HG02642 (cell line): ENCODE measurements at regions not wholly inside any gene's neighbourhood (a gene's known extent, or its start where the extent isn't known, plus 50 kb on each side); places are given as distances from the start of the nearest gene placed in this dataset.

ENCODE experiments used
- ATAC-seq: cut with Tn5 transposase; IDR thresholded peaks from one replicate; pipeline ENCODE4 v1.9.1; 2021; ENCODE audit warnings: mild to moderate bottlenecking; ENCODE audit not compliant: unreplicated experiment, poor library complexity

DNA sequence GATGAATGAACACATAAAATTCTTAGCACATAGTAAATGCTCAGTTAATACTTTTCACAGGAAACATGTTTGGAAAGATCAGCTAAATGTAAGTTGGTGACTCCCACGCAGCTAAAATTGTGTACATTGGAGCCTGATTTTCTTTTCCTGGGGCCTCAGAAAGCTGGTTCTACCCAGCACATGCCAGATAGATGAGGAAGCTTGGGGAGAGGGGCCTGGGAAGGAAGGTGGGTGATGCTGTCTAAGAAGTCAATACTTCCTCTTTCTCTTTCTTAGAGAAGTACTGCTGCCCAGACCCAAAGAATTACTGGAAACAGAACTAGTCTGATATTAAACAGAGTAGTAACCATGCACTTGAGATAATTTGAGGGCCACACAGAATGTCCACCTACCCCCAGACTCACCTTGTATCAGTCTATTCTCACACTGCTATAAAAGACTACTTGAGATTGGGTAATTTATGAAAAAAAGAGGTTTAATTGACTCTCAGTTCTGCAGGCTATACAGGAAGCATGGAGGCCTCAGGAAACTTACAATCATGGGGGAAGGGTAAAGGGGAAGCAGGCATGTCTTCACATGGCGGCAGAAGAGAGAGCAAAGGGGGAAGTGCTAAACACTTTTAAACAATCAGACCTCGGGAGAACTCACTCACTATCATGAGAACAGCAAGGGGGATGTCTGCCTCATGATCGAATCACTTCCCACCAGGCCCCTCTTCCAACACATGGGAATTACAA lies 123.3 kb upstream of the MED13L start:
- ATAC-seq: no peak

DNA sequence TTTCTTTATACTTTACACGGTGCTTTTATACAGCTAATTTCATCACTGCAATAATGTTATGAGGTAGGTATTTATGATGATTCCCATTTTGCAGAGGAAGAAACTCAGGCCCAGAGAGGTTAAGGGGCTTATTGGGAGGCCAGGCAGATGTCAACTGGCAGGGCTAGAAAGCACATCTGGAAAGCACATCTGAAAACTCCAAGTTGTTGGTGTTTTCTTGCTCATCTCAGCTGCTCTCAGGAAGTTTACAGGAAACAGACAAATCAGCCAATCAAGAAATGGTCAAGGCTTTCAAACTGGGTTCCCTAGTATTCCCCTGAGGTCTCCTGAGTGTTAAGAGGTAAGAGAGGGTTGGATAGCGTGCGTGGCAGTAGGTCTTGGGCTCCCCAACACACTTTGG lies 124.1 kb upstream of the MED13L start:
- no peak for ATAC-seq

- no peak for ATAC-seq
Observed at GRCh38 chr12:116402163-116402939, 124.9 kb upstream of the MED13L start.

DNA sequence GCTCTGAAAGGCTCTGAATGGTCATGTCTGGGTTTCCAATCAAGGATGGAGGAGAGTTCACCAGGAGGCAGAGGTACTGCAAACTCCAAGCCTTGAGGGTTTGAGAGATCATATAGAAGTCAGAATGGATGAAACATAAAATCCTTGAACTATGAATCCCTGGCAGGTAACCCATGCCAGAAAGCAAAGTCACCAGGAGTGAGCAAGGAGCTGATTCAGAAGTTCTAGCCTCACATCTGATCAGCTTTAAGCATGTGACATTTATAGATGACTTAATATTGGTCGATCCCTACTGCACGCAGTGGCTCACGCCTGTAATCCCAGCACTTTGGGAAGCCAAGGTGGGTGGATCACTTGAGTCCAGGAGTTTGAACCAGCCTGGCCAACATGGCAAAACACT lies 126.1 kb upstream of the MED13L start:
- ATAC-seq: no peak

DNA sequence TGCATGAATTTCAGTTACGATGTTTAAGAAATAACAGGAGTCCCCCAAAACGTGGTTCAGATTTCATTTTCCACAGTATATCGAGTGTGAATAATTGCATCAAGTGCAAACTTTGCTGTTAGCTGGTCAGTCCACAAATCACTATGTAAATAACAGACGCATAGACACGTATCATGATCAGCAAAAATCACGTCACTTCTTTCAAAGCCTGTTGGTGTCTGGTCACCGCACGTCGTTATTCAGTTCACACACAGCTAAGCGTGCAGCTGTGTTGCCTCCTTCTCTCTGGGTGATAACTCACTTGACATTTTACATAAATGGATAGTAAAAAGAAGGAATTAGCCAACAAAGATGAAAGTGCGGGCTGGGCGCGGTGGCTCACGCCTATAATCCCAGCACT lies 126.8 kb upstream of the MED13L start:
- no peak for ATAC-seq

DNA sequence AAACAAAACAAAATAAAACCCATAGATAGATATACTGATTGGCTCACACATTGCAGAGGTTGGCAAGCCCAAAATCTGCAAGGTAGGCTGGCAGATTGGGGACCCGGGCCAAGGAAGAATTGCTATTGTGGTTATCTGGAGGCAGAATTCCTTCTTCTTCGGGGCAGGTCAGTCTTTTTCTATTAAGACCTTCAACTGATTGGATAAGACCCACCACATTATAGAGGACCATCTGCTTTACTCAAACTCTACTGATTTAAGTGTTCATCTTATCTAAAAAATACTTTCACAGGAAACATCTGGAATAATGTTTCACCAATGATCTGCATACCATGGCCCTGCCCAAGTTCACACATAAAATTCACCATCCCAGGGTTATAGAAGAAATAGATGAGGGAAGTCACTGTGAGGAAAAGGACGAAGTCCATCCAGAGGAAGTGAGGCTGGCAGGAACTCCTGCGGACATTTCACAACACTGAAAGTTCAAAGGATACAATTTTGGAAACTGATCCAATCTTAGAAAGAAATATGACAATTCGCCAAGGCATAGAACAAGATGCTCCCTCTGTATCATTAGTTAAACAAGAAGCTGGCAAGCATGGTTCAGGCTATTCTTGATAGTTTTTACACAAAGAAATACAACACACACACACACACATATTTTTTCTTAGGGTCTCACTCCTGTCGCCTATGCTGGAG lies 127.6 kb upstream of the MED13L start:
- ATAC-seq: no peak

- ATAC-seq: no peak
Observed at GRCh38 chr12:116406529-116406928, 129.0 kb upstream of the MED13L start.

DNA sequence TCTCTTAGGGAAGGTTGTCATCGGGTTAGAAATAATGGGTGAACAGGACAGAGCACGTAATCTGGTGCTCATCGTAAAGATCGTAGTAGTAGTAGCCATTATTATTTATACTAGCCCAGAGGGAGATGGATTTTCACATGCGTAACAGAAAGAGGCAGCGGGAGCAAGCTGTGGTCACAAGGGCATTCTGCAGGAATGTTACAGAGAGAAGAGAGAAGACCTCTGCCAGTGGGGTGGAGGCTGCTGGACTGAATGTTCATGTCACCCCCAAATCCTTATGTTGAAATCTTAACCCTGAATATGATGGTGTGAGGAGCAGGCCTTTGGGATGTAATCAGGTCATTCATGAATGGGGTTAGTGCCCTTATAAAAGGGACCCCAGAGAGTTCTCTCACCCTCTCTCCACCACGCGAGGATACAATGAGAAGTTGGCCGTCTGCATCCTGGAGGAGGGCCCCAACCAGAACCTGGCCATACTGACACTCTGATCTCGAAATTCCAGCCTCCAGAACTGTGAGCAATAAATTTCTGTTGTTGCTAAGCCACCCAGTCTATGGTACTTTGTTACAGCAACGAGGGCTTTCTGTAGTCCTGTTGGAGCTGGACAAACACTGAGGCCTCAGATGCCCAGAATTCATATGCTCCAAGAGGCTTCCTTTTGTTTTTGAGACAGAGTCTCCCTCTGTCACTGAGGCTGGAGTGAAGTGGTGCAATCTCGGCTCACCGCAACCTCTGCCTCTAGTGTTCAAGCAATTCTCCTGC lies 131.2 kb upstream of the MED13L start:
- no peak for ATAC-seq

GRCh38 chr12:116411977-116412376 lies 134.5 kb upstream of the MED13L start:
- no peak for ATAC-seq

- no peak for ATAC-seq
Observed at GRCh38 chr12:116414891-116415290, 137.4 kb upstream of the MED13L start.

DNA sequence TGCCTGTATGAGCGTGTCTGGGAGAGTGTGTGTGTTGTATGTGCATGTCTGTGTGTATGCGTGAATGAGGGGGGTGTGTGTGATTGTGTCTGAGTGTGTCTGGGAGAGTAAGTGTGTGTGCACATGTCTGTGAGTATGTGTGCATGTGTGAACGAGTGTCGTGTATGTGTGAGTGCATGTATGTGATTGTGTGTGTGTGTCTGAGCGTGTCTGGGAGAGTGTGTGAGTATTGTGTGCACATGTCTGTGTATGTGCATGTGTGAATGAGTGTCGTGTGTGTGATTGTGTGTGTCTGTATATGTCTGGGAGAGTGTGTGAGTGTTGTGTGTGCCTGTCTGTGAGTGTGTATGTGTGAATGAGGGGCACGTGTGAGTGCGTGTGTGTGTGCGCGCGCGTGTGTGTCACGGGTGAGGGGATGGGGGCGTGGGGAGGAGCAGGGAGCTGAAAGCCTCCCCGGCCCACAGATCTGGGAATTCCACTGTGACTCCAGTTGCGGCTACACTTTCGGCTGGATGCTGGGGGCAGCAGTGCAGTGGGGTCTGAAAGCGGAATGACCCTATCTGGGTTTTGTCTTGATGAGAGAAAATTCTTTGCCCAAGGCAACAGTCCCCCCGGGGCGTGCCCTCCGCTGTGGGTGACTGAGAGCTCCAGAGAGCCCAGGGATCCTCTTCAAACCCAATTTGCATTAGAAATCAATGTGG lies 138.1 kb upstream of the MED13L start:
- ATAC-seq: no peak

GRCh38 chr12:116416166-116416565 lies 138.7 kb upstream of the MED13L start:
- ATAC-seq: no peak

- ATAC-seq: no peak
Observed at GRCh38 chr12:116418551-116418950, 140.6 kb upstream of the MAP1LC3B2 start.

DNA sequence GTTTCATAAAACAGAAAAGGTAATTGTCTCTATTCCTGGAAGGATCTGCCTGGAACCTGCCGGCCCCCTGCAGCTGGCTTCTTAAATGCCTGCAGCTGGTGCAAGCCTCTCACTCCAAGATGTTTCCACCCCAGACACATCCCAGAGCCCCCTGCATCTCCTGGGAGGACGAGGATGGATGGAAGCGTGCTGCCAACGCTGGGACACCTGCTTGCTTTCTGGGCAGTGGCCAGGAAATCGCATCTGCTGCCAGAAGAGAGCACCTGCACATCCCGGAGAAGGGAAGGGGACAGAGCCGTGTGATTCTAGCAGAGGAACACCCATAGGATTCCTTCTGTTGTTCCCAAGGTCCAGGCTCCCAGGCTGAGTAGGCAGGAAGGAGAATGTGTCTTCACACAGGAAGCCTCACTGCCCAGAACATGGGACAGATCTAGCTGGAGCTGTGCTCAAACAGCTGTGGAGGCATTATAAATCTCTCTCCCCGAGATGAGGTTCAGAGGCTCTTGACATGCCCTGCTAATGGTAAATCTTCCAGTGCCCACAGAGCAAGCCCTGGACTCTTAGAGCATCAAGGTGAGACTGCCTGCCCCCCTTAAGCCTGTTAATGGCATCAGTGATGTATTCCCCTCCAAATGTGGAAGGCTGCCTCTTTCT lies 138.8 kb upstream of the MAP1LC3B2 start:
- ATAC-seq: no peak

DNA sequence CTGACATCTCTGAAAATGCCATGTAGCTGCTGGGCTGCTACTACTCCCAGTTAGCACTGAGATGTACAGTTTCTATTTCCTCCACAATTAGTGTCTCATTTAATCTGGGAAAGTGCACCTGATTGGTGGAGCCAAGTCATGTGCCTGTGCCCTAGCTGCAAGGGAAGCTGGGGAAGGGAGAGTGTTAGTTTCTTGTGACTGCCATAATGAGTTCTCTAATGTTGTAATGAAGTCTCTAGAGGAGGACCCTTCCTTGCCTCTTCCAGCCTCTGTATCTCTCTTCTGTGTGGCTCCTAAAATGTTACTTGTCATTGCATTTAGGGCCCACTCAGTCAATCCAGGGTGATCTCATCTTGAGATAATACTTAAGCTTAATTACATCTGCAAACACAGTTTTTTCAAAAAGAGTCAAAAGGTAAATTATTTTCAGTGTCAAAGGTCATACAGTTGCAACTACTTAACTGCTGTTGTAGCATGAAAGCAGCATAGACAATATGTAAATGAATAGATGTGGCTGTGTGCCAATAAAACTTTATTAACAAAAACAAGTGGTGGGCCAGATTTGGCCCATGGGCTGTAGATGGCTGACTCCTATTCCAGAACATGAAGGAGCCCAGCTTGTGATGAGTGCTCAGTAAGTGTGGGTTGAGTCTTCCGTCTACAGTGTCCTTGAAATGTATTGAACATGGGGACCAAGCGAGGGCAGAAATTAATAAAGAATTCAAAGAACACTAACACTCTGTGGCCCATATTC lies 137.2 kb upstream of the MAP1LC3B2 start:
- no peak for ATAC-seq

- ATAC-seq: no peak
Observed at GRCh38 chr12:116423094-116423493, 136.1 kb upstream of the MAP1LC3B2 start.

GRCh38 chr12:116425256-116426193 lies 133.7 kb upstream of the MAP1LC3B2 start:
- no peak for ATAC-seq
